CD8-positive, alpha-beta memory T cell (primary cell): ENCODE measurements at regions not wholly inside any gene's neighbourhood (a gene's known extent, or its start where the extent isn't known, plus 50 kb on each side); places are given as distances from the start of the nearest gene placed in this dataset.

Experiments
- CTCF ChIA-PET: fragments of 350-600 bp; sonication (Branson Sonifier 250); formaldehyde crosslinking; loops from one replicate; lab custom pipeline; 2021; ENCODE audit warnings: antibody characterized with exemption; lab: Charles Lee
- POLR2A ChIA-PET: fragments of 350-600 bp; sonication (Branson Sonifier 250); formaldehyde crosslinking; loops from one replicate; lab custom pipeline; 2021; ENCODE audit warnings: antibody characterized with exemption; lab: Charles Lee
- DNase-seq, 5 donors: peaks; one replicate each; pipeline versions ENCODE4 v3.0.0 to v3.0.0-alpha.2; 2020 to 2022; ENCODE audit warnings: mixed read lengths in 1 of 5
- H3K27ac ChIP-seq: one replicate; pipeline ENCODE4 v1.7.0; 2013; ENCODE audit warnings: low read depth, mild to moderate bottlenecking, low read length, moderate library complexity
- H3K27me3 ChIP-seq: 2 replicates; pipeline ENCODE4 v1.7.0; 2013; ENCODE audit warnings: low read length, mild to moderate bottlenecking; ENCODE audit not compliant: insufficient read depth, poor library complexity, severe bottlenecking
- H3K36me3 ChIP-seq: 2 replicates; pipeline ENCODE4 v1.7.0; 2013; ENCODE audit warnings: mild to moderate bottlenecking, low read length, moderate library complexity; ENCODE audit not compliant: insufficient read depth
- H3K4me1 ChIP-seq: 2 replicates; pipeline ENCODE4 v1.7.0; 2013; ENCODE audit warnings: mild to moderate bottlenecking, low read length, moderate library complexity; ENCODE audit not compliant: insufficient read depth
- H3K4me3 ChIP-seq: 2 replicates; pipeline ENCODE4 v1.7.0; 2013; ENCODE audit warnings: mild to moderate bottlenecking, low read length
- H3K9me3 ChIP-seq: 2 replicates; pipeline ENCODE4 v1.7.0; 2013; ENCODE audit warnings: mild to moderate bottlenecking, low read length
- H3K27ac Mint-ChIP-seq, 8 donors: one replicate each; pipeline ENCODE4 v1.8.0; 2020 to 2021; ENCODE audit warnings: mixed read lengths in 8 of 8, mild to moderate bottlenecking in 6 of 8, inconsistent platforms in 3 of 8, moderate library complexity in 3 of 8
- H3K27me3 Mint-ChIP-seq, 2 donors: one replicate each; pipeline ENCODE4 v1.8.0; 2020 to 2021; ENCODE audit warnings: mixed read lengths in 2 of 2, mild to moderate bottlenecking in 1 of 2, moderate library complexity in 1 of 2
- H3K36me3 Mint-ChIP-seq, 3 donors: one replicate each; pipeline ENCODE4 v1.8.0; 2020 to 2021; ENCODE audit warnings: mixed read lengths in 3 of 3, inconsistent platforms in 1 of 3, mild to moderate bottlenecking in 1 of 3
- H3K4me1 Mint-ChIP-seq, 3 donors: one replicate each; pipeline ENCODE4 v1.8.0; 2020 to 2021; ENCODE audit warnings: mixed read lengths in 3 of 3, inconsistent platforms in 1 of 3, mild to moderate bottlenecking in 1 of 3
- H3K4me3 Mint-ChIP-seq, 7 donors: one replicate each; pipeline ENCODE4 v1.8.0; 2020 to 2021; ENCODE audit warnings: mixed read lengths in 7 of 7, mild to moderate bottlenecking in 6 of 7, moderate library complexity in 4 of 7, inconsistent platforms in 2 of 7
- H3K9me3 Mint-ChIP-seq, 5 donors: one replicate each; pipeline ENCODE4 v1.8.0; 2020 to 2022; ENCODE audit warnings: mixed read lengths in 5 of 5, mild to moderate bottlenecking in 3 of 5, moderate library complexity in 2 of 5, inconsistent platforms in 1 of 5

GRCh38 chr20:11057624-11058023 is 383.8 kb upstream of the JAG1 start:
- Mint-ChIP-seq H3K36me3 (no peaks in the 10 kb centered on the region), H3K27ac (no peak overlapping the region), H3K4me3 (no peak overlapping the region), H3K27me3 (no peaks in the 10 kb centered on the region), H3K9me3 (peaks cover 0 to 9% (median 2%) of the 10 kb centered on the region in 5 donors), H3K4me1 (no peaks in the 10 kb centered on the region)
- no peak overlapping the region for H3K4me3 ChIP-seq
- POLR2A ChIA-PET: no interaction called here
- no peaks in the 10 kb centered on the region for H3K9me3 ChIP-seq
- H3K4me1 ChIP-seq: no peaks in the 10 kb centered on the region
- H3K27me3 ChIP-seq: no peaks in the 10 kb centered on the region
- no peak overlapping the region for H3K27ac ChIP-seq
- CTCF ChIA-PET: no interaction called here
- DNase-seq: no peak
- no peaks in the 10 kb centered on the region for H3K36me3 ChIP-seq

DNA sequence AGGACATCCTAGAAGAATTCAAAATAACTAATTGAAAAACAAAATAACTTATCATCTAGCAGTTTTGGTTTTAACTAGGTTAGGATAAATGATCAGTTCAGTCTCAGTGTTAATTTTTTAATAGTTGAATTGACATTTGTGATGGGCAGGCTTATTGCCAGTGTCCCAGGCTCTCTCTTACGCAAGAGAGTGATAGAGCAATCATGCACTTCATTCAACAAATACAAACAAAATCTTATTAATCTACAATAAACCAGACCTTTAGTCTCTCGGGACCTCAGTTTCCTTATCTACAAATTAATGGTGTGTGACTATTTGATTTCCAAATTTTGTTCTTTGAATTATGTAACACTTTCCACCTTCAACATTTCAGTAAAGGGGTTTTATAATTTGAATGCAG is 385.9 kb upstream of the JAG1 start:
- no peaks in the 10 kb centered on the region for H3K4me1 Mint-ChIP-seq
- ChIA-PET POLR2A (no interaction called here), CTCF (no interaction called here)
- Histone ChIP-seq H3K27ac (no peak overlapping the region), H3K36me3 (no peaks in the 10 kb centered on the region), H3K4me3 (no peak overlapping the region), H3K4me1 (no peaks in the 10 kb centered on the region), H3K27me3 (no peaks in the 10 kb centered on the region), H3K9me3 (no peaks in the 10 kb centered on the region)
- H3K9me3 Mint-ChIP-seq: peaks cover 0 to 7% (median 2%) of the 10 kb centered on the region in 5 donors
- no peak overlapping the region for H3K4me3 Mint-ChIP-seq
- no peak overlapping the region for H3K27ac Mint-ChIP-seq
- H3K36me3 Mint-ChIP-seq: no peaks in the 10 kb centered on the region
- H3K27me3 Mint-ChIP-seq: no peaks in the 10 kb centered on the region
- no peak for DNase-seq

DNA sequence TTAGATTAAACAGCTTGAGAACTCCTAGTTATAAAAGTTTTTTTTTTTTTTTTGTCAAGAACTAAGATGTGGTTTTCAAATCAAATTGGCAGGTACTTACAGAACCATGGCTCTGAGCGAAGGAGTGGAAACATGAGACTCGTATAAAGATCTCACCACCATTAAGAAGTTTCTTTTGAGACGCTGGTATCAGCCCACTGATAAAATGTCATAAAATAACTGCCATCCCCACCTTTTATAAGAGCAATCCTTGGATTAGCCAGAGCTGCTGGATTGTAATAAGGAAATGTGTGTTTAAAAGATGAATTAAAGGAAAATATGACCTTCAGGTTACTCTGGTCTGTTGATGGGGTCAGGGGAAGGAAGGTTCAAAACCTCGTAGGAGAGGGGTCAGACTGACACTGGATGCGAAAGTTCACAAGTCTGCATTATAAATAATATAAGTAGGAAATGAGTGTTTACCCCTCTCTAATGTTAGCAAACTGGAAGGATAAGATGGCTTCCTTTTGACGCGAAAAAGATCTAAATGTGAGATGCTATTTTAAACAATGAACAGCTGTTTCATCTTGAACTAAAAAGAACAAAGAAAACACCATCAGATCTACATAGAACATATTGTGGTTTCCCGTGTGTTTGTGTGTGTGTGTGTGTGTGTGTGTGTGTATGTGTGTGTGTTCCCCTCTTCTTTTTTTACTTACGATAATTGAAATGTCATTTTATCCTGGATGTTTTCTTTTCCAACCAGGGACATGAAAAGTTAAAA is 386.8 kb upstream of the JAG1 start:
- H3K27ac Mint-ChIP-seq: no peak overlapping the region
- no peak overlapping the region for H3K4me3 Mint-ChIP-seq
- H3K4me1 Mint-ChIP-seq: no peaks in the 10 kb centered on the region
- H3K9me3 Mint-ChIP-seq: peaks cover 0 to 8% (median 2%) of the 10 kb centered on the region in 5 donors
- no peak overlapping the region for H3K4me3 ChIP-seq
- no peaks in the 10 kb centered on the region for H3K36me3 Mint-ChIP-seq
- ChIA-PET CTCF (no interaction called here), POLR2A (no interaction called here)
- no peaks in the 10 kb centered on the region for H3K4me1 ChIP-seq
- no peaks in the 10 kb centered on the region for H3K9me3 ChIP-seq
- no peaks in the 10 kb centered on the region for H3K27me3 Mint-ChIP-seq
- H3K36me3 ChIP-seq: no peaks in the 10 kb centered on the region
- no peak for DNase-seq
- no peak overlapping the region for H3K27ac ChIP-seq
- H3K27me3 ChIP-seq: no peaks in the 10 kb centered on the region

- Histone ChIP-seq H3K4me3 (no peak overlapping the region), H3K27ac (no peak overlapping the region), H3K36me3 (no peaks in the 10 kb centered on the region), H3K9me3 (no peaks in the 10 kb centered on the region), H3K27me3 (no peaks in the 10 kb centered on the region), H3K4me1 (no peaks in the 10 kb centered on the region)
- Mint-ChIP-seq H3K4me1 (no peaks in the 10 kb centered on the region), H3K36me3 (no peaks in the 10 kb centered on the region), H3K4me3 (no peak overlapping the region), H3K27me3 (no peaks in the 10 kb centered on the region), H3K9me3 (peaks cover 0 to 13% (median 2%) of the 10 kb centered on the region in 5 donors), H3K27ac (no peak overlapping the region)
- ChIA-PET POLR2A (no interaction called here), CTCF (no interaction called here)
- DNase-seq: no peak
These were observed 389.6 kb upstream of the JAG1 start for GRCh38 chr20:11063444-11063843.

GRCh38 chr20:11064946-11065345 is 391.1 kb upstream of the JAG1 start:
- DNase-seq: no peak
- no peaks in the 10 kb centered on the region for H3K4me1 Mint-ChIP-seq
- H3K27me3 ChIP-seq: no peaks in the 10 kb centered on the region
- H3K27ac Mint-ChIP-seq: no peak overlapping the region
- H3K9me3 ChIP-seq: no peaks in the 10 kb centered on the region
- no peak overlapping the region for H3K4me3 ChIP-seq
- no peaks in the 10 kb centered on the region for H3K27me3 Mint-ChIP-seq
- no peak overlapping the region for H3K4me3 Mint-ChIP-seq
- H3K36me3 Mint-ChIP-seq: no peaks in the 10 kb centered on the region
- peaks cover 0 to 10% (median 2%) of the 10 kb centered on the region in 5 donors for H3K9me3 Mint-ChIP-seq
- CTCF ChIA-PET: no interaction called here
- POLR2A ChIA-PET: no interaction called here
- no peaks in the 10 kb centered on the region for H3K4me1 ChIP-seq
- H3K36me3 ChIP-seq: no peaks in the 10 kb centered on the region
- no peak overlapping the region for H3K27ac ChIP-seq

DNA sequence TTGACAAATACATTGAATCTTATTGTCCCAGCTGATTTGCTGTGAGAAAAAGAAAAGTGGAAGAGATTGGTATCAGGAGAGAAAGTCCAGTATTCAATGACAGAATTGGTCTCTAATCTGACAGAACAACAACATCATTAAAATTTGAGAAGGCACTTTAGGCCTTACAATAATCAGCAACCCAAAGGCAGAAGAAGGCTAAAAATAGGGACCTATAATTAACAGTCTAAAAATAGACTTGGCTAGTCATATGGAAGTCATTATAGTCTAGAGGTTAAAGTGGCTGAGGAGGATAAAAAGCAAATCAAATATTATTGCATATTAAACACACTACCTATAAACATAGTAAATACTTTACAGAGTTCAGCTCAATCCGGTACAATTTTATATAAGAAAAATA is 393.6 kb upstream of the JAG1 start:
- H3K4me3 Mint-ChIP-seq: no peak overlapping the region
- H3K4me1 Mint-ChIP-seq: no peaks in the 10 kb centered on the region
- H3K27me3 ChIP-seq: no peaks in the 10 kb centered on the region
- no peaks in the 10 kb centered on the region for H3K9me3 ChIP-seq
- no peak overlapping the region for H3K27ac ChIP-seq
- H3K4me3 ChIP-seq: no peak overlapping the region
- H3K36me3 ChIP-seq: no peaks in the 10 kb centered on the region
- no peaks in the 10 kb centered on the region for H3K27me3 Mint-ChIP-seq
- peaks cover 1 to 15% (median 6%) of the 10 kb centered on the region in 5 donors for H3K9me3 Mint-ChIP-seq
- H3K4me1 ChIP-seq: no peaks in the 10 kb centered on the region
- POLR2A ChIA-PET: no interaction called here
- H3K27ac Mint-ChIP-seq: no peak overlapping the region
- CTCF ChIA-PET: no interaction called here
- no peaks in the 10 kb centered on the region for H3K36me3 Mint-ChIP-seq
- no peak for DNase-seq

- H3K9me3 Mint-ChIP-seq: peaks cover 3 to 9% (median 6%) of the 10 kb centered on the region in 5 donors
- H3K27ac Mint-ChIP-seq: no peak overlapping the region
- ChIA-PET CTCF (no interaction called here), POLR2A (no interaction called here)
- Histone ChIP-seq H3K36me3 (no peaks in the 10 kb centered on the region), H3K27ac (no peak overlapping the region), H3K4me1 (no peaks in the 10 kb centered on the region), H3K9me3 (no peaks in the 10 kb centered on the region), H3K27me3 (no peaks in the 10 kb centered on the region), H3K4me3 (no peak overlapping the region)
- DNase-seq: no peak
- no peaks in the 10 kb centered on the region for H3K36me3 Mint-ChIP-seq
- H3K27me3 Mint-ChIP-seq: no peaks in the 10 kb centered on the region
- no peak overlapping the region for H3K4me3 Mint-ChIP-seq
- H3K4me1 Mint-ChIP-seq: no peaks in the 10 kb centered on the region
These were observed 399.2 kb upstream of the JAG1 start for GRCh38 chr20:11072982-11073381.

DNA sequence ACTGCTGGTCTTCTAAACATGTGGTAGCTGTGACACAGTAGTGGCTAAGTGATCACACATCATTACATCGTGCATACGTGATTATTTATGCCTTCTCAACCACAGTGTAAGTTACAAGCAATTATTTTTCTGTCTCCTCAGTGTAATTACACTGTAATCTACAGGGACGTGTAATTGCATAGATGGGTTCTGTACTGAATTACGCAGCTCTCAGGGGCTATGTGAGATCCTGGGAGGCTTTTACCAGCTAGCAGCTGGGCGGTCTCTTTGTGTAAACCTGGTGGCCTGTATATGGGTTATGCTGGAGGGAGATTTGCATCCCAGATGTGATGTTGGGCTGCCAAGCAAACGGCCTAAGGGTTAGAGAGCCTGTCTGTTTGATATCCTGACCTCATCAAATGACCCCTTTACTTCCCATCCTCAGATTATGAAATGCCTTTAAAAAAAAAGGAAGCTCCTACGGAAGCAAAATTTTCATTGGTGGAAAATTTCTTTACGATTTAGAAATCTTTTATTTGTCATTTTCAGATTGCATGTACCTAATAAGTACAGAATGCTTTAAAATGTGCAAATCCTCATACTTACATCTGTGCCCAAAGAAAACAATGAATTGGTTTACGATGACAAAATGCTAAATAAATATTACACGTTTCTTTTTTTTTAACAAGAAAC is 402.8 kb upstream of the JAG1 start:
- Histone ChIP-seq H3K4me1 (no peaks in the 10 kb centered on the region), H3K36me3 (no peaks in the 10 kb centered on the region), H3K4me3 (no peak overlapping the region), H3K9me3 (no peaks in the 10 kb centered on the region), H3K27me3 (no peaks in the 10 kb centered on the region), H3K27ac (no peak overlapping the region)
- DNase-seq: no peak
- no peaks in the 10 kb centered on the region for H3K27me3 Mint-ChIP-seq
- no peak overlapping the region for H3K27ac Mint-ChIP-seq
- POLR2A ChIA-PET: no interaction called here
- H3K4me3 Mint-ChIP-seq: no peak overlapping the region
- H3K9me3 Mint-ChIP-seq: peaks cover 3 to 13% (median 9%) of the 10 kb centered on the region in 5 donors
- H3K4me1 Mint-ChIP-seq: no peaks in the 10 kb centered on the region
- CTCF ChIA-PET: no interaction called here
- no peaks in the 10 kb centered on the region for H3K36me3 Mint-ChIP-seq
